GM04504 (cell line): ENCODE measurements at regions not wholly inside any gene's neighbourhood (a gene's known extent, or its start where the extent isn't known, plus 50 kb on each side); places are given as distances from the start of the nearest gene placed in this dataset.

ENCODE experiments used
- DNase-seq: peaks from one replicate; pipeline ENCODE4 v3.0.0-alpha.2; 2012; ENCODE audit warnings: low read depth

GRCh38 chr14:27091973-27092372, 494.1 kb upstream of the NOVA1 start:
- no peak for DNase-seq

- no peak for DNase-seq
Observed at GRCh38 chr14:27096091-27096490, 498.3 kb upstream of the NOVA1 start.

- DNase-seq: no peak
Observed at GRCh38 chr14:27098451-27098850, 500.6 kb upstream of the NOVA1 start.

- DNase-seq: no peak
Observed at GRCh38 chr14:27114180-27114579, 516.3 kb upstream of the NOVA1 start.

GRCh38 chr14:27123162-27123561, 525.3 kb upstream of the NOVA1 start:
- DNase-seq: no peak

GRCh38 chr14:27127838-27128237, 530.0 kb upstream of the NOVA1 start:
- DNase-seq: no peak

- no peak for DNase-seq
Observed at GRCh38 chr14:27134200-27134599, 536.4 kb upstream of the NOVA1 start.

GRCh38 chr14:27145170-27145569, 547.3 kb upstream of the NOVA1 start:
- DNase-seq: no peak

GRCh38 chr14:27148143-27148542, 550.3 kb upstream of the NOVA1 start:
- no peak for DNase-seq

GRCh38 chr14:27164139-27164538, 566.3 kb upstream of the NOVA1 start:
- DNase-seq: no peak

GRCh38 chr14:27175489-27175888, 577.7 kb upstream of the NOVA1 start:
- DNase-seq: no peak

GRCh38 chr14:27181333-27181732, 583.5 kb upstream of the NOVA1 start:
- DNase-seq: no peak

- no peak for DNase-seq
Observed at GRCh38 chr14:27184427-27184826, 586.6 kb upstream of the NOVA1 start.

- DNase-seq: no peak
Observed at GRCh38 chr14:27186048-27186447, 588.2 kb upstream of the NOVA1 start.

GRCh38 chr14:27187136-27187535, 589.3 kb upstream of the NOVA1 start:
- no peak for DNase-seq

GRCh38 chr14:27190296-27190695, 592.5 kb upstream of the NOVA1 start:
- DNase-seq: no peak

GRCh38 chr14:27199272-27199671, 601.4 kb upstream of the NOVA1 start:
- no peak for DNase-seq

- DNase-seq: no peak
Observed at GRCh38 chr14:27205036-27205435, 607.2 kb upstream of the NOVA1 start.

- no peak for DNase-seq
Observed at GRCh38 chr14:27211741-27212140, 613.9 kb upstream of the NOVA1 start.

- DNase-seq: no peak
Observed at GRCh38 chr14:27222671-27223070, 624.8 kb upstream of the NOVA1 start.

GRCh38 chr14:27223906-27224305, 626.1 kb upstream of the NOVA1 start:
- DNase-seq: no peak

- DNase-seq: no peak
Observed at GRCh38 chr14:27228053-27228452, 630.2 kb upstream of the NOVA1 start.

- DNase-seq: no peak
Observed at GRCh38 chr14:27234331-27234730, 636.5 kb upstream of the NOVA1 start.

GRCh38 chr14:27236601-27237000, 638.8 kb upstream of the NOVA1 start:
- DNase-seq: no peak

GRCh38 chr14:27242874-27243273, 645.0 kb upstream of the NOVA1 start:
- no peak for DNase-seq
